GM12878 (cell line): ENCODE measurements at regions not wholly inside any gene's neighbourhood (a gene's known extent, or its start where the extent isn't known, plus 50 kb on each side); places are given as distances from the start of the nearest gene placed in this dataset.

ENCODE experiments used
- ATAC-seq: fragments of 200-7000 bp; cut with Tn5 transposase; 3 replicates; pipeline ENCODE4 v1.9.1; 2020; ENCODE audit warnings: mild to moderate bottlenecking, moderate library complexity
- BruUV-seq: library from RNA; stranded (reverse); fragments of 400-500 nt; replicated peaks from 2 replicates; lab custom pipeline; 2021; lab: Mats Ljungman, UMichigan
- CTCF ChIA-PET: fragments of 300-600 bp; sonication (Branson Sonifier 250); formaldehyde crosslinking; extraction: SDS; loops from one replicate; lab custom pipeline; 2021; ENCODE audit warnings: inconsistent platforms; lab: Yijun Ruan, JAX
- POLR2A ChIA-PET: fragments of 350-600 bp; formaldehyde crosslinking; extraction: SDS; loops from one replicate; lab custom pipeline; 2021; ENCODE audit warnings: inconsistent platforms; lab: Charles Lee
- RAD21 ChIA-PET: fragments of 300-600 bp; sonication (Branson Sonifier 250); formaldehyde crosslinking; loops from one replicate; lab custom pipeline; 2023; ENCODE audit warnings: antibody characterized with exemption; ENCODE audit not compliant: unreplicated experiment; lab: Charles Lee
- SMC1A ChIA-PET: fragments of 300-600 bp; sonication (Branson Sonifier 250); formaldehyde crosslinking; loops from one replicate; lab custom pipeline; 2023; ENCODE audit not compliant: unreplicated experiment, uncharacterized antibody; lab: Charles Lee
- DNase-seq: peaks from one replicate; pipeline ENCODE4 v3.0.0-alpha.2; 2011; ENCODE audit warnings: low read depth, low spot score
- FAIRE-seq: peaks from 3 replicates; lab custom pipeline; 2011; peaks lifted over from hg19 to GRCh38; lab: Jason Lieb, UNC
- H2AFZ ChIP-seq: 2 replicates; pipeline ENCODE4 v1.6.0; 2011; ENCODE audit warnings: low read depth, low read length, control low read depth; ENCODE audit not compliant: control insufficient read depth
- H3K27ac ChIP-seq: 2 replicates; pipeline ENCODE4 v1.5.1; 2011; ENCODE audit warnings: control low read depth; ENCODE audit not compliant: control insufficient read depth, insufficient read depth
- H3K27me3 ChIP-seq, 2 experiments: replicated peaks in 1 of 2; 2 replicates each; pipeline versions ENCODE4 v1.6.0 to v1.6.1; 2011; ENCODE audit warnings: low read length in 1 of 2; ENCODE audit not compliant: control insufficient read depth in 2 of 2, insufficient read depth in 2 of 2
- H3K36me3 ChIP-seq, 2 experiments: 2 replicates each; pipeline ENCODE4 v1.5.1; 2011; ENCODE audit warnings: low read length in 1 of 2; ENCODE audit not compliant: control insufficient read depth in 2 of 2, insufficient read depth in 2 of 2
- H3K4me1 ChIP-seq: 2 replicates; pipeline ENCODE4 v1.6.1; 2011; ENCODE audit warnings: mild to moderate bottlenecking, low read length, moderate library complexity, mixed read lengths; ENCODE audit not compliant: control insufficient read depth, insufficient read depth
- H3K4me2 ChIP-seq: 2 replicates; pipeline ENCODE4 v1.6.0; 2011; ENCODE audit warnings: control low read depth; ENCODE audit not compliant: control insufficient read depth, insufficient read depth
- H3K4me3 ChIP-seq: fragments of 200-600 bp; sonication (generic); 2 replicates; pipeline ENCODE4 v1.5.1; 2016
- H3K79me2 ChIP-seq: 2 replicates; pipeline ENCODE4 v1.6.0; 2011; ENCODE audit warnings: low read length; ENCODE audit not compliant: control insufficient read depth, insufficient read depth
- H3K9ac ChIP-seq: 2 replicates; pipeline ENCODE4 v1.8.0; 2011; ENCODE audit warnings: low read length, control low read depth, mixed read lengths; ENCODE audit not compliant: control insufficient read depth, insufficient read depth
- H3K9me3 ChIP-seq: replicated peaks from 3 replicates; pipeline ENCODE4 v1.5.1; 2011; ENCODE audit warnings: mild to moderate bottlenecking, low read length; ENCODE audit not compliant: control insufficient read depth, insufficient read depth
- H4K20me1 ChIP-seq: 2 replicates; pipeline ENCODE4 v1.6.0; 2011; ENCODE audit not compliant: control insufficient read depth, insufficient read depth
- CREM ChIP-seq: IDR thresholded peaks from 2 replicates; pipeline ENCODE4 v1.6.1; 2014; ENCODE audit warnings: antibody characterized with exemption, low read depth
- EED ChIP-seq: sonication (generic); IDR thresholded peaks from 2 replicates; pipeline ENCODE4 v1.6.1; 2016; ENCODE audit warnings: antibody characterized with exemption, low read depth
- HDGF ChIP-seq: fragments of 450-650 bp; IDR thresholded peaks from 2 replicates; pipeline ENCODE4 v1.6.1; 2016; ENCODE audit warnings: antibody characterized with exemption
- JUND ChIP-seq: IDR thresholded peaks from 2 replicates; pipeline ENCODE4 v1.6.1; 2012; ENCODE audit warnings: low read depth, mild to moderate bottlenecking, low read length, improper control_type of control experiment, moderate library complexity
- KDM1A ChIP-seq: fragments of 200-600 bp; sonication (generic); IDR thresholded peaks from 2 replicates; pipeline ENCODE4 v1.6.1; 2016; ENCODE audit warnings: borderline replicate concordance
- MXI1 ChIP-seq: fragments of 150-350 bp; IDR thresholded peaks from 2 replicates; pipeline ENCODE4 v1.6.1; 2011; ENCODE audit warnings: low read depth, mild to moderate bottlenecking, inconsistent platforms, low read length, improper control_type of control experiment
- MYB ChIP-seq: fragments of 150-350 bp; IDR thresholded peaks from 2 replicates; pipeline ENCODE4 v1.6.1; 2014; ENCODE audit warnings: mild to moderate bottlenecking, low read depth, low read length, borderline replicate concordance
- NRF1 ChIP-seq: conservative IDR thresholded peaks from 2 replicates; pipeline ENCODE4 v1.6.1; 2011; ENCODE audit warnings: mild to moderate bottlenecking, low read depth, low read length, improper control_type of control experiment
- TARDBP ChIP-seq: IDR thresholded peaks from 2 replicates; pipeline ENCODE4 v1.6.1; 2016; ENCODE audit warnings: borderline replicate concordance
- ZNF274 ChIP-seq: IDR thresholded peaks from one replicate; pipeline ENCODE4 v1.8.0; 2011; ENCODE audit not compliant: insufficient read length, insufficient read depth
- WGBS: methylation state at CpG from one replicate; pipeline ENCODE4 v1.1.6; 2016; ENCODE audit warnings: low lambda C conversion rate; ENCODE audit not compliant: insufficient replicate concordance, insufficient coverage; ENCODE audit errors: missing lambda C conversion rate; 5-methylcytosine and 5-hydroxymethylcytosine counted together
- in situ Hi-C: fragments of 300-500 bp; cut with MboI; formaldehyde crosslinking; loops from 9 replicates; pipeline ENCODE4 v1.14.3; 2018; ENCODE audit warnings: mixed read lengths
- intact Hi-C: fragments of 100-400 bp; cut with micrococcal nuclease; formaldehyde crosslinking; loops from one replicate; pipeline ENCODE4 v1.14.2; 2022; ENCODE audit not compliant: unreplicated experiment
- TF ChIP-seq, protein P1 (sequence below): fragments of 450-650 bp; conservative IDR thresholded peaks from 2 replicates; pipeline ENCODE4 v1.6.1; 2017; ENCODE audit warnings: mild to moderate bottlenecking, moderate library complexity

DNA sequence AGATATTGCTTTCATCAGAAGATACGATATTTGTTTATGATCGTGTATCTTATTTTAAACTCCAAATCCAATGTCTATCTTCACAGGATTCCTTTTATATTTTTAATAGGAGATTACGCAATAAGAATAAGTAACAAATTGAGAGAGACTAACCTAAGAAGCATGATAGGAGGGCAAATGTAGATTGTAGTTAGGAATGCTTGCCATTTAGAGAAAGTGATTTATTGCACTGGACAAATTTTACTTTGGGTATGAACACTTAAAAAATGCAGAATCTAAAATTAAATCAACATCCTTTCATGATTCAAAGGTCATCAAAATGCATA, 563.4 kb upstream of the POU3F3 start:
- no peak overlapping the region for H3K9ac ChIP-seq
- CTCF ChIA-PET = no interaction called here
- no peak overlapping the region for H3K27ac ChIP-seq
- no peak for ATAC-seq
- RAD21 ChIA-PET = no interaction called here
- intact Hi-C loops (no loop called here), in situ Hi-C loops (no loop called here)
- no peak overlapping the region for H3K4me3 ChIP-seq
- no peak overlapping the region for H3K4me2 ChIP-seq
- no peaks in the 10 kb centered on the region for H3K36me3 ChIP-seq
- TF ChIP-seq NRF1 = no peak
- TF ChIP-seq, protein P1, sequence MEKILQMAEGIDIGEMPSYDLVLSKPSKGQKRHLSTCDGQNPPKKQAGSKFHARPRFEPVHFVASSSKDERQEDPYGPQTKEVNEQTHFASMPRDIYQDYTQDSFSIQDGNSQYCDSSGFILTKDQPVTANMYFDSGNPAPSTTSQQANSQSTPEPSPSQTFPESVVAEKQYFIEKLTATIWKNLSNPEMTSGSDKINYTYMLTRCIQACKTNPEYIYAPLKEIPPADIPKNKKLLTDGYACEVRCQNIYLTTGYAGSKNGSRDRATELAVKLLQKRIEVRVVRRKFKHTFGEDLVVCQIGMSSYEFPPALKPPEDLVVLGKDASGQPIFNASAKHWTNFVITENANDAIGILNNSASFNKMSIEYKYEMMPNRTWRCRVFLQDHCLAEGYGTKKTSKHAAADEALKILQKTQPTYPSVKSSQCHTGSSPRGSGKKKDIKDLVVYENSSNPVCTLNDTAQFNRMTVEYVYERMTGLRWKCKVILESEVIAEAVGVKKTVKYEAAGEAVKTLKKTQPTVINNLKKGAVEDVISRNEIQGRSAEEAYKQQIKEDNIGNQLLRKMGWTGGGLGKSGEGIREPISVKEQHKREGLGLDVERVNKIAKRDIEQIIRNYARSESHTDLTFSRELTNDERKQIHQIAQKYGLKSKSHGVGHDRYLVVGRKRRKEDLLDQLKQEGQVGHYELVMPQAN = no peak
- no peak for TF ChIP-seq EED
- no peak for TF ChIP-seq CREM
- TF ChIP-seq HDGF = no peak
- TF ChIP-seq TARDBP = no peak
- TF ChIP-seq KDM1A = no peak
- no peak for TF ChIP-seq ZNF274
- no peak for TF ChIP-seq MYB
- TF ChIP-seq MXI1 = no peak
- TF ChIP-seq JUND = no peak
- SMC1A ChIA-PET = interaction anchor here (0.9 kb wide), 1 partner anchor 12 kb away, joined by 4 read pairs; no protein-coding TSS in a partner anchor
- 41% methylated on average over 3 of the region's 3 CpGs for WGBS
- no TSS peak for BruUV-seq
- H3K27me3 ChIP-seq = no peaks in the 10 kb centered on the region
- H2AFZ ChIP-seq = no peak overlapping the region
- no peaks in the 10 kb centered on the region for H4K20me1 ChIP-seq
- H3K4me1 ChIP-seq = no peaks in the 10 kb centered on the region
- POLR2A ChIA-PET = no interaction called here
- H3K79me2 ChIP-seq = no peaks in the 10 kb centered on the region
- no peak for FAIRE-seq
- no peak for DNase-seq
- H3K9me3 ChIP-seq = no peaks in the 10 kb centered on the region
